ENCODE measurements at regions not wholly inside any gene's neighbourhood (a gene's known extent, or its start where the extent isn't known, plus 50 kb on each side); places are given as distances from the start of the nearest gene placed in this dataset.
"Not testable (repeated sequence)": the region's sequence is repeated elsewhere in the genome, so short reads cannot be mapped to it uniquely, and the experiment has no call there.

DNA sequence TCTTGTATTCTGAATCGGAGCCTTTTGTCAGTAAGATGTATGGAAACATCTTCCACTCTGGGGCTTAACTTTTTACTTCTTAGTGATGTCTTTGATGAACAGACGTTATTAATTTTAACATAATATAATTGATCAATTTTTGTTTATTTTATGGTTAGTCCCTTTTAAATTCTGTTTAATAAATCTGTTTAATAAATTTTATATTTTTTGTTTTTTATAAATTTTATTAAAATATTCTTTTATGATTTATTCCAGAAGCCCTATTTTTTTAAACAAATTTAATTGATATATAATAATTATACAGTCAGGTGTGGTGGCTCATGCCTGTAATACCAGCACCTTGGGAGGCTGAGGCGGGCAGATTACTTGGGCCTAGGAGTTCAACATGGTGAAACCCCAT is 235.1 kb downstream of the AEBP2 start:
- ATAC-seq (no peak), DNase-seq (no peak)
- intact Hi-C loops (cut with DNase I): no loop called here
- Histone ChIP-seq H3K27me3 (no peaks in the 10 kb centered on the region), H3K36me3 (no peaks in the 10 kb centered on the region), H3K4me1 (no peaks in the 10 kb centered on the region), H3K9me3 (peaks cover 0 to 14% of the 10 kb centered on the region in 2 donors), H3K4me3 (no peak overlapping the region), H3K27ac (no peak overlapping the region)
- TF ChIP-seq, protein P1, sequence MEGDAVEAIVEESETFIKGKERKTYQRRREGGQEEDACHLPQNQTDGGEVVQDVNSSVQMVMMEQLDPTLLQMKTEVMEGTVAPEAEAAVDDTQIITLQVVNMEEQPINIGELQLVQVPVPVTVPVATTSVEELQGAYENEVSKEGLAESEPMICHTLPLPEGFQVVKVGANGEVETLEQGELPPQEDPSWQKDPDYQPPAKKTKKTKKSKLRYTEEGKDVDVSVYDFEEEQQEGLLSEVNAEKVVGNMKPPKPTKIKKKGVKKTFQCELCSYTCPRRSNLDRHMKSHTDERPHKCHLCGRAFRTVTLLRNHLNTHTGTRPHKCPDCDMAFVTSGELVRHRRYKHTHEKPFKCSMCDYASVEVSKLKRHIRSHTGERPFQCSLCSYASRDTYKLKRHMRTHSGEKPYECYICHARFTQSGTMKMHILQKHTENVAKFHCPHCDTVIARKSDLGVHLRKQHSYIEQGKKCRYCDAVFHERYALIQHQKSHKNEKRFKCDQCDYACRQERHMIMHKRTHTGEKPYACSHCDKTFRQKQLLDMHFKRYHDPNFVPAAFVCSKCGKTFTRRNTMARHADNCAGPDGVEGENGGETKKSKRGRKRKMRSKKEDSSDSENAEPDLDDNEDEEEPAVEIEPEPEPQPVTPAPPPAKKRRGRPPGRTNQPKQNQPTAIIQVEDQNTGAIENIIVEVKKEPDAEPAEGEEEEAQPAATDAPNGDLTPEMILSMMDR (IDR thresholded peaks at IDR 0.05): no peak

DNA sequence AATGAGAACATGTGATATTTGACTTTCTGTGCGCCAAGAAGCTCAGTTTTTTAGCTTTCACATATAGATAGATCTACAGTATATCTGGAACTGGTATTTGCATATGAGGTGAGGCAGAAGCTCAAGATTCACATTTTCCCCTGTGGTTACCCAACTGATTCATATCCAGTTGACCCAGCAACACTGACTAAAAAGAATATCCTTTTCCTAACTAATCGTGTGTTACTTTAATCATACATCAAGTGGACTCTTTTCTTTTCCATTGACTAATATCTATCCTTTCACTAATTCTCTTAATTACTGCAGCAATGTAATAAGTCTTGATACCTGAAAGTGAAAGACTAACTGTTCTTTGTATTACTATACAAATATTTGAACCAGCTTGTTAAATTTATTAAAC is 236.1 kb downstream of the AEBP2 start:
- Histone ChIP-seq H3K36me3 (no peaks in the 10 kb centered on the region), H3K27ac (no peak overlapping the region), H3K4me3 (no peak overlapping the region), H3K4me1 (no peaks in the 10 kb centered on the region), H3K9me3 (peaks cover 0 to 21% of the 10 kb centered on the region in 2 donors), H3K27me3 (no peaks in the 10 kb centered on the region)
- DNase-seq (no peak), ATAC-seq (no peak)
- TF ChIP-seq, protein P1 (IDR thresholded peaks at IDR 0.05): no peak
- intact Hi-C loops (cut with DNase I): no loop called here

DNA sequence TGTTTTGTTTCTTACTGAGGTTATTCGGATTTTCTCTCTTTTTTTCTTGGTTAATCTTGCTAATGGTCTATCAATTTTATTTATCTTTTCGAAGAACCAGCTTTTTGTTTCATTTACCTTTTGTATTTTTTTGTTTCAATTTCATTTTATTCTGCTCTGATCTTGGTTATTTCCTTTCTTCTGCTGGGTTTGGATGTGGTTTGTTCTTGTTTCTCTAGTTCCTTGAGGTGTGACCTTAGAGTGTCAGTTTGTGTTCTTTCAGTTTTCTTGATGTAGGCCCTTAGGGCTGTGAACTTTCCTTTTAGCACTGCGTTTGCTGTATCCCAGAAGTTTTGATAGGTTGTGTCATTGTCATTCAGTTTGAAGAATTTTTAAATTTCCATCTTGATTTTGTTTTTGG is 239.2 kb downstream of the AEBP2 start:
- H3K27me3 ChIP-seq; DNase-seq; intact Hi-C loops (cut with DNase I); H3K4me3 ChIP-seq; H3K27ac ChIP-seq; ATAC-seq; H3K4me1 ChIP-seq; H3K36me3 ChIP-seq: not testable (repeated sequence)
- H3K9me3 ChIP-seq: peaks cover 0 to 21% of the 10 kb centered on the region in 2 donors

DNA sequence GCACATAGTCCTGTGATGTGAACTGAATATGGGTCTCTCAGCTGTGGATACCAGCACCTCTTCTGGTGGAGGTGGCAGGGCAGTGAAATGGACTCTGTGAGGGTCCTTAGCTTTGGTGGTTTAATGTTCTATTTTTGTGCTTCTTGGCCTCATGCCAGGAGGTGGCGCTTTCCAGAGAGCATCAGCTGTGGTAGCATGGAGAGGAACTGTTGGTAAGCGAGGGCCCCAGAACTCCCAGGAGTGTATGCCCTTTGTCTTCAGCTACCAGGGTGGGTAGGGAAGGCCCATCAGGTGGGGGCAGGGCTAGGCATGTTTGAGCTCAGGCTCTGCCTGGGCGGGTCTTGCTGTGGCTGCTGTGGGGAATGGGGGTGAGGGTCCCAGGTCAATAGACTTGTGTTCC is 241.7 kb downstream of the AEBP2 start:
- TF ChIP-seq, protein P1 (IDR thresholded peaks at IDR 0.05): no peak
- no peak overlapping the region for H3K4me3 ChIP-seq
- H3K4me1 ChIP-seq: no peaks in the 10 kb centered on the region
- H3K27me3 ChIP-seq: no peaks in the 10 kb centered on the region
- DNase-seq (no peak), ATAC-seq (no peak)
- peaks cover 0 to 21% of the 10 kb centered on the region in 2 donors for H3K9me3 ChIP-seq
- no peaks in the 10 kb centered on the region for H3K36me3 ChIP-seq
- intact Hi-C loops (cut with DNase I): no loop called here
- no peak overlapping the region for H3K27ac ChIP-seq

DNA sequence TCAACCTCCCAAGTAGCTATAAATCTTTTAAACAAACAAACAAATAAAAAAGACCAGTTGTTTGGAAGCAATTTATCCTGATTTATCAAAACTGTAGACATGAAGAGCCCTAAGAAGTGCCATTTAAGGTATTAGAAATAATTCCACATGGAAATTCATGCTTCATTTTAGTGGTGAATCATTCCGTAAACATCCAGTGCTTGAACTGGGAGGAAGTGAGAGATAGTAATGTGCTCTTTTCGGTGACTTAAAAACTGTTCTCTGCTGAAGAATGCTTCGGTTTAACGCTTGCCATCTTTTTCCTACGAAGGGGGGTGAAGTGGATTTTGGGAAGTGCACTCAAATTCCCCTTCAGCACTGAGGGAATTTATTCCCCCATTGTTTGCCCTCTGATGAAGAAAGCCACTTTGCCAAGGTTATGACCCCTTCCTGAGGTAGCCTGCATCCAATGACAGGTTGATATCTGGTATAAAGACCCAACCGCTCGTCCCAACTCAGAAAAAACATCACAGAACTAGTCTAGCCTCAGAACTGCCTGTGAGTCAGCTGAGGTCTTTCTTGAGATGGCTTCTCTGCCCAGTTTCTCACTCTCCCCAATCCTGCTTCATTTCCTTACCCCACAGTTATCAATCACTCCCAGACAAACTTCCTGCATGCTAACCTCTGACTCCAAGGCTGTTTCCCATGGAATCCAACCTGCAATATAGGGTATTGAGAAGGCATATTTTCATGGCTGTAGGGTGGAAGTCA is 244.1 kb downstream of the AEBP2 start:
- intact Hi-C loops (cut with DNase I): no loop called here
- DNase-seq: no peak
- H3K4me1 ChIP-seq: no peaks in the 10 kb centered on the region
- H3K4me3 ChIP-seq: no peak overlapping the region
- TF ChIP-seq, protein P1 (IDR thresholded peaks at IDR 0.05): no peak
- no peaks in the 10 kb centered on the region for H3K36me3 ChIP-seq
- H3K9me3 ChIP-seq: peaks cover 0 to 17% of the 10 kb centered on the region in 2 donors
- no peaks in the 10 kb centered on the region for H3K27me3 ChIP-seq
- ATAC-seq: peak; percentile 75
- peak overlapping the region in 1 of 2 donors; percentile 33 for H3K27ac ChIP-seq

DNA sequence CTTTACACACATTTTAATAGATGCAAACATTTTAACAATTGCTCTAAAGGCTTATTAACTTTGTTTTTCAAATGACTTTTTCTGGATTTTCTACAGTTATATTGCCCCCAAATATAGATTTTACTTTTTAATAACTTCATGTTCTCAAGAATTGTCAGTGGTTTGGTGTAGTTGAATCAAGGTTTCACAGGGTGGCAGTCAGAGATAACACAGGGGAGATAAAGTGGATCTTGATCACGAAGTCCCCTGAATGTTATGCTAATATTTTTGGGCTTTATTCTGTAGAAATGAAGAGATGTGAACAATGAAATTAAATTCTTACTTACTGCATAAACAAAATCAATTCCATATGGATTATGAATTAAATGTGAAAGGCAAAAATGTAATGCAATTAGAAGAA is 248.1 kb downstream of the AEBP2 start:
- no peak overlapping the region for H3K27ac ChIP-seq
- TF ChIP-seq, protein P1 (IDR thresholded peaks at IDR 0.05): no peak
- no peaks in the 10 kb centered on the region for H3K4me1 ChIP-seq
- H3K9me3 ChIP-seq: no peaks in the 10 kb centered on the region
- H3K36me3 ChIP-seq: no peaks in the 10 kb centered on the region
- H3K4me3 ChIP-seq: no peak overlapping the region
- ATAC-seq (no peak), DNase-seq (no peak)
- no peaks in the 10 kb centered on the region for H3K27me3 ChIP-seq
- intact Hi-C loops (cut with DNase I): no loop called here

Data from left lung (tissue), 4 donors.